ES-I3 (cell line): ENCODE measurements at regions not wholly inside any gene's neighbourhood (a gene's known extent, or its start where the extent isn't known, plus 50 kb on each side); places are given as distances from the start of the nearest gene placed in this dataset.
"Not testable (repeated sequence)": the region's sequence is repeated elsewhere in the genome, so short reads cannot be mapped to it uniquely, and the experiment has no call there.

Experiments used
- H3K36me3 ChIP-seq: 2 replicates; pipeline ENCODE4 v1.6.1; 2013; ENCODE audit warnings: mild to moderate bottlenecking, low read length, control low read depth, moderate library complexity; ENCODE audit not compliant: insufficient read depth
- H3K4me1 ChIP-seq: 2 replicates; pipeline ENCODE4 v1.6.1; 2013; ENCODE audit warnings: mild to moderate bottlenecking, control low read depth, low read length; ENCODE audit not compliant: insufficient read depth
- H3K9ac ChIP-seq: 2 replicates; pipeline ENCODE4 v1.6.1; 2013; ENCODE audit warnings: low read depth, mild to moderate bottlenecking, low read length, moderate library complexity
- H3K9me3 ChIP-seq: 2 replicates; pipeline ENCODE4 v1.6.1; 2013; ENCODE audit warnings: mild to moderate bottlenecking, low read length, moderate library complexity; ENCODE audit not compliant: control insufficient read depth, insufficient read depth

DNA sequence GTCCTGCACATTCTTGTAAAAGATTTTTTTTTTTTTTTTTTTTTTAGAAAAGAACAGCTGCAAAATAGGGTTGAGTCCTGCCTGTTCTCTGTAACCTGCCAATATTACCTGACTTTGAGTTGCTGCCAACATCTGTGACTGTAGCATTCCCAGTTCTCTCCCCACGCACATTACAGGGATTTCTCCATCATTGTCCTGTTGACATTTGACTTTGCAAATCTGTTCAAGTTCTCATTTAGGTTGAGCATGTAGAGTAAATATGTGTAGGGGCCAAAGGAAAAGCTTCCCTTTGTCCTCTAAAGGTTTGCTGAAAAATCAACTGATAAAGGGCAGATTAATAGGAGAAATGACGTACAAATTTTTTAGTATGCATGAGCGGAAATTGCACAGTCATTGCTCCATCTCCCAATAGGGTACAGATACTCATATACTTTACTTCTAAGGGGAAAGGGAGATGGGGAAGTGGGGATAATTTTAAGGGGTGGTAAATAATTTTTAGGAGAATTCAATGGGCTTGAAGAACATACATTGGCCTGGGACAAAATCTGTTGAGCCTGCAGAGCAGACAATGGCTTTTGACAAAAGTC lies 385.5 kb downstream of the PIK3C3 start:
- H3K9me3 ChIP-seq = peaks cover 16% of the 10 kb centered on the region
- no peak overlapping the region for H3K9ac ChIP-seq
- peaks cover 24% of the 10 kb centered on the region; the same call in 1 of the 2 replicates for H3K4me1 ChIP-seq
- H3K36me3 ChIP-seq = no peaks in the 10 kb centered on the region

DNA sequence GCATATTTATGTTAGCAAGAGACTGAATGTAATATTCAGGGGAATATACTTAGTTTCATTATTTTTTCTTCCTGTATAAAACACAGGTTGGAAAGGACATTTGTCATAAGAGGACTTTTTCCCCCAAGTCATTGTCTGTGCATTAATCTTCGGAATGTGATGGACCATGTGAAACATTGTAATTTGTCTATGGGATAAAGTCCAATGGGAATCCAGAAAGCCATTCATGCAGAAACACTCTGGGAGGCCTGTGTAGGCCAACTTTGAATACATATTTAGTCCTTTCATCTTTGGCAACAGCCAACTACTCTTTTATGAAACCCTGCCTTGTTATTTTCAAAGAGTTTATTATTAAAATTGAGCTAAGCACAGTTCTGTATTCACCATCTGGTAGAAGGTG lies 386.4 kb downstream of the PIK3C3 start:
- H3K4me1 ChIP-seq = peaks cover 24% of the 10 kb centered on the region; the same call in 1 of the 2 replicates

DNA sequence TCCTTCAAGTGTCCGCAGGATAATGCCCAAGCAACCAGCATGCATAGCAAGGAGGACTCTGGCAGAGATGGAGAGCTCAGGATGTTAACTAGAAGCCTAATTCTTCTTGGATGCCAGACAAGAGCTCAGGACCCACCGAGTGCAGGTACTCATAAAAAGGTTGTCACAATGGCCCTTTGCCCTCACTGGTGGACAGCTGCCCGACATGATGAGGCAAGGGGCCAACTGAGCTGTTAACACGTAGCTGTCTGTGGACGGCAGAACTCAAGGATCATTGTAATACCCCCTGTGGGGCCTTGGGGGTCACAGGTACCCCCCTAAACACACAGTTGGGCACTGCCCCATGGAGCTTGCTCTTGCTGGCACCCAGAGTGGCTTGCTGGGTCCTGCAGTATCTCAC lies 393.7 kb downstream of the PIK3C3 start:
- Histone ChIP-seq H3K9ac (no peak overlapping the region), H3K9me3 (no peaks in the 10 kb centered on the region), H3K4me1 (no peaks in the 10 kb centered on the region), H3K36me3 (no peaks in the 10 kb centered on the region)

More for the DNA sequence above, 386.4 kb downstream of the PIK3C3 start:
- Histone ChIP-seq H3K36me3 (no peaks in the 10 kb centered on the region), H3K9ac (no peak overlapping the region), H3K9me3 (peaks cover 12% of the 10 kb centered on the region)

DNA sequence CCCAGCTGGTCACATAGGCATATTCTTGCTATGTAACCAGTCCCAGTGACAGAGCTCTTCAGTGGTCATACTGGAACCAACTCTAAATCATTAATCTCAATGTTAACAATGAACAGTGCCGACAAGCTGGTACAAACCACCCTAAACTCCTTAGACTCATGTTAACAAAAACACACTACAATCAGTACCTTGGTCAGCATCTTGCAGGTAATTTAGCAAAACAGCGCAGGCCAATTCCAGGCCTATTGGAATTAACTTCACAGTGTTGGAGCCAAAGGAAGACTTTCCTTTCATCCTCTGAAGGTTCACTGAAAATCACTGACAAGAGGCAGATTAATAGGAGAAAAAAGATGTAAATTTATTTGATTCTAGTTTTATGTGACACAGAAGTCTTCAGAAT lies 396.4 kb downstream of the PIK3C3 start:
- Histone ChIP-seq H3K36me3 (no peaks in the 10 kb centered on the region), H3K9ac (no peak overlapping the region), H3K9me3 (no peaks in the 10 kb centered on the region), H3K4me1 (no peaks in the 10 kb centered on the region)

DNA sequence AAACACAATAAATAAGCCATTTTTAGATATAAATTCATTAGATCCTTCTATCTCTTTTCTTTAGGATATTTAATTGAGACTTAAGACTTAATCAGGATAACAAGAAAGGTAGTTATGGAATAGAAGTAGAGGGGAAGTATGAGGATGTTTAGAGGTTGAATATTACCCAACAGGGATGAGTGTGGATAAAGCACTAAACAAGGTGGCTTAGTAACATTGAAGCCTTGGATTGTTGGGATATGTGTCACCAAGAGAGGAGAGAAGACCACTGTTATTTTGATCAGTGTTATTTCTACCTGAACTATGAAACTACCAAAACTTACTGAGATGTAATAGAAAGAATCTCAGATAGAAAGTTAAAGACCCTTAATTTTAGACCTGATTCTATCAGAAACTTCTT lies 405.7 kb downstream of the PIK3C3 start:
- no peak overlapping the region for H3K9ac ChIP-seq
- no peaks in the 10 kb centered on the region for H3K4me1 ChIP-seq
- no peaks in the 10 kb centered on the region for H3K9me3 ChIP-seq
- no peaks in the 10 kb centered on the region for H3K36me3 ChIP-seq

DNA sequence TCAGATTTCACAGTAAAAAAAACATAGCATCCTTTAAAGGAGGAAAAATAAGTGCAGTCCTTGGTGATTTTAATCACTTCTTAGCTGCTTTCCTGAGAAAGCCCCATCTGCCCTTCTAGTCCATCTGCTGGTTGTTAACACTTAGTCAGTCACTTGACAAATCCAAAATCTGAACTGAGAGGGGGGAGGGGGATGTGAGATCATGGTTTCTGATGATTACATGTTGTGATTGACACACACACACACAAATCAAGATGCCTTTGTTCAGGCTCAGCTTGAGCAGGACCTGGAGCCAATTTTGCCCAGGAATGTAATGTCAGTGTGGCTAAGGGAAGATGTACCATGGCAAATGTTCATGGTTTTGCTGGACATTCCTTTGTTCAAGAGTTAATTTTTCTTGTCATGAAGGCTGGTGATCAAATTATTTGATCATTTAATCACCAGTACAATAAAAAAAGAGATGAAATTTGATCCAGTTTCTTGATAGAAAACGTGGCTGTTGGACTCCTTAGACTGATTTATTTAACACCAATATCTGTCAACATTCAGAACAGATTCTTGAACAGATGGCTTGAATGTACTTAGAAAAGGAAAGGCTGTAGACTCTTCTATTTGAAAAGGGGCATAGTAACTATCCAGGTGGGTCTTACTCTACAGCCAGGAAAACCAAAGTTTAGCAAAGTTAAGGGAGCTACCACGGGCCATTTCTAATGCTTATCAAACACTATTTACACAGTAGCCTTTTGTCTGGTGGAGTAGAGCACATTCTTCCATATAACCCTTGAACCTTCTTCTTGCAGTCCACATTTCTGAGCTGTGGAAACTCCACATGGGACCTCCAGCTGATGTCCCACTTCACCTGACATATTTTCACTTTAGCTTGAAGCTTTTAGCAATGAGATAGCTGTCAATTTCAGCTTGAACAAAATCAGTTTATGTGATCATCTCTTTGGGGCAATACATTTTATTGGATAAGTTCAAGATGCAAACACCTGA lies 408.7 kb downstream of the PIK3C3 start:
- no peaks in the 10 kb centered on the region for H3K36me3 ChIP-seq
- H3K4me1 ChIP-seq = no peaks in the 10 kb centered on the region
- H3K9ac ChIP-seq = no peak overlapping the region
- H3K9me3 ChIP-seq = no peaks in the 10 kb centered on the region

DNA sequence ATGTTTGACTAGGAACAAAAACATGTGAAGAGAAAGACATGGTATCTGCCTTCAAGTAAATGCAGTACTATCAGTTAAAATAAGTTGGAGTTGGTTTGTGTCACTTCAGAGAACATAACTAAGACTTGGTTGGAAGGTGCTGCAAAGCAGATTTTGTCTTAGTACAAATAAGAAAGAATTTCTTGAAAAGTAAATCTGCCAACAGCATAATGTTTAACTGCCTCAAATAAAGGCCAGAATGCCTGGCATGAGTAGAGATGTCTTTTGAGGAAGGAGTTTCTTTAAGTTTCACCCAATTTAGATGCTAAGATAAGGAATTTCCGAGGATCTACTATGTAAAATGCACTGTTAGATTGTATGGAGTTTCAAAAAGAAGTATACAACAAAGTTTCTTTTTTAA lies 409.7 kb downstream of the PIK3C3 start:
- Histone ChIP-seq H3K4me1 (no peaks in the 10 kb centered on the region), H3K36me3 (no peaks in the 10 kb centered on the region), H3K9ac (no peak overlapping the region), H3K9me3 (no peaks in the 10 kb centered on the region)

DNA sequence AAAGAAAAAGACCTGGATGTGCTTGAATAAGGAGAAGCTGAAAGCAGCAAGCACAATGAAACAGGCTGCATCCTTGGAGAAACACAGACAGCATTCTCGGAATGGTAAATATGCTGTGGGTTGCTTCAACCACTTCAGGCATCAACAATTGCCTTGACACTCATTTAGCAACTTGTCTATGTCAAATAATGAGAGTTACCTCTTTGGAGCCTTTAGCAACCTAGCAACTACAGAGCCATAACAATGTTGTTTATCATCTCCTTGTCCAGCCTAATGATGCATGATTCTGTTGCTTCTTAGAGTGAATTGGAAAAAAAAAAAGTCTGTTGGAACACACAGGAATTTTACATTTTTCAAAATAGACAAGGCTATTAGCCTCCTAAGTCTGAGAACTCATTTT lies 410.6 kb downstream of the PIK3C3 start:
- no peaks in the 10 kb centered on the region for H3K4me1 ChIP-seq
- H3K9me3 ChIP-seq = no peaks in the 10 kb centered on the region
- no peak overlapping the region for H3K9ac ChIP-seq
- H3K36me3 ChIP-seq = no peaks in the 10 kb centered on the region

DNA sequence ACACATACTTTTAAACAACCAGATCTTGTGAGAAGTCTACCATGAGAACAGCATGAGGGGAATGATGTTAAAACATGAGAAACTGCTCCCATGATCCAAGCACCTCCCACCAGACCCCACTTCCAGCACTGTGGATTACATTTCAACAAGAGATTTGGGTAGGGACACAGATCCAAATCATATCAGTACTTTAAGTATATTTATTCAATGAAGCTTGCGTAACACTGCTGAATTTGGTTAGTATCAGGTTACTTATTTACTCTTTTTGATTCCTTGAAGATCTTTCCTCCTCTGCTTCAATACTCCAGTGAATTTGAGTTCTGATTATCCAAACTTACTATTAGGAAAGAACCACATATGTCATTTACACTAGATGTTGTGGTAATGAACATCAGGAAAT lies 418.6 kb downstream of the PIK3C3 start:
- Histone ChIP-seq H3K9ac (no peak overlapping the region), H3K9me3 (no peaks in the 10 kb centered on the region), H3K4me1 (no peaks in the 10 kb centered on the region; the same call in 1 of the 2 replicates), H3K36me3 (no peaks in the 10 kb centered on the region)

DNA sequence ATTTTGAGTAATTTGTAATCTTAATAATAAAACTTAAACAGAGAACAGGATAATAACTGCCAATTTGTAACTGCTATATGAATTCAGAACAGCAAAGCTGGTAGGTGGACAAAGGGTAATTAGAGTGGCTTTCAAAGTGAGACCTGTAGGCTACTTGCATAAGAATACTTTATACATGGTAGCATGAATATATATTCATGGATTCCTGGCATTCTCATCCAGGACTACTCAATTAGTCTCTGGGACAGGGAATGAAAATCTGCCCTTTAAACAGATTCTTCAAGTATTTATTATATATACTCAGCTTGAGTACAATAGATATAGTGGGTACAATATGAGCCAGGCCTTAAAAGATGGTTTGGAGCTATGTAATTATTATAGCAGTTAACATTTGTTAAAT lies 419.9 kb downstream of the PIK3C3 start:
- Histone ChIP-seq H3K4me1 (no peaks in the 10 kb centered on the region; the same call in 1 of the 2 replicates), H3K36me3 (no peaks in the 10 kb centered on the region), H3K9ac (no peak overlapping the region), H3K9me3 (no peaks in the 10 kb centered on the region)

DNA sequence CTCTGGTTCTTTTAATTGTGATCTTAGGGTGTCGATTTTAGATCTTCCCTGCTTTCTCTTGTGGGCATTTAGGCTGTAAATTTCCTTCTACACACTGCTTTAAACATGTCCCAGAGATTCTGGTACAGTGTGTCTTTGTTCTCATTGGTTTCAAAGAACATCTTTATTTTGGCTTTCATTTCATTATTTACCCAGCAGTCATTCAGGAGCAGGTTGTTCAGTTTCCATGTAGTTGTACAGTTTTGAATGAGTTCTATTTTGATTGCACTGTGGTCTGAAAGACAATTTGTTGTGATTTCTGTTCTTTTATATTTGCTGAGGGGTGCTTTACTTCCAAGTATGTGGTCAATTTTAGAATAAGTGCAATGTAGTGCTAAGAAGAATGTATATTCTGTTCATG lies 423.8 kb downstream of the PIK3C3 start:
- H3K9me3 ChIP-seq, H3K36me3 ChIP-seq, H3K4me1 ChIP-seq, H3K9ac ChIP-seq: not testable (repeated sequence)

DNA sequence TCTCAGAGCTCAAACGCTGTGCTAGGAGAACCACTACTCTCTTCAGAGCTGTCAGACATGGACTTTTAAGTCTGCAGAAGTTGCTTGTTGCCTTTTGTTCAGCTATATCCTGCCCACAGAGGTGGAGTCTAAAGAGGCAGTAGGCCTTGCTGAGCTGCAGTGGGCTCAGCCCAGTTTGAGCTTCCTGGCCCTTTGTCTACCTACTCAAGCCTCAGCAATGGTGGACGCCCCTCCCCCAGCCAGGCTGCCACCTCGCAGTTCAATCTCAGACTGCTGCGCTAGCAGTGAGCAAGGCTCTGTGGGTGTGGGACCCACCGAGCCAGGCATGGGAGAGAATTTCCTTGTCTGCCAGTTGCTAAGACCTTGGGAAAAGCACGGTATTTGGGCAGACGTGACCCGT lies 426.2 kb downstream of the PIK3C3 start:
- not testable (repeated sequence) for H3K4me1 ChIP-seq, H3K9ac ChIP-seq, H3K36me3 ChIP-seq, H3K9me3 ChIP-seq

DNA sequence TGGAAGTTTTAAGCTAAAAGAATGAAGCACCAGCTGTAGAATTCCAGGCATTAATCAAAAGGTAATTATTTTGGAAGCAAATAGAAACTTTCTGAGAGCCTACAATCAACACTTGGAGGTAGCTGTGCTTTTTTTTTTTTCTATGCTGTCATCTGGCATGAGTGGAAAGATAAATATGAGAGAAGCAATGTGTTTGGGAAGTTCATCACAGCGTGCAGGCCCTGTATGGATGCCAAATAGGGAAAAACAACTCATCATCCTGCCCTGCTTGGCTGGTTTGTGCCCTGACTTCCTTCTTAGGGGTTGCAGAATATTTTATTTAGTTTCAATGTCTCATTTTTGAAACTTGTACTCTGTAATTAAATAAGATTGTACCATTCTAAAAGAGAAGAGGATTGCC lies 437.4 kb downstream of the PIK3C3 start:
- Histone ChIP-seq H3K9me3 (no peaks in the 10 kb centered on the region), H3K36me3 (no peaks in the 10 kb centered on the region), H3K9ac (no peak overlapping the region), H3K4me1 (no peaks in the 10 kb centered on the region)

DNA sequence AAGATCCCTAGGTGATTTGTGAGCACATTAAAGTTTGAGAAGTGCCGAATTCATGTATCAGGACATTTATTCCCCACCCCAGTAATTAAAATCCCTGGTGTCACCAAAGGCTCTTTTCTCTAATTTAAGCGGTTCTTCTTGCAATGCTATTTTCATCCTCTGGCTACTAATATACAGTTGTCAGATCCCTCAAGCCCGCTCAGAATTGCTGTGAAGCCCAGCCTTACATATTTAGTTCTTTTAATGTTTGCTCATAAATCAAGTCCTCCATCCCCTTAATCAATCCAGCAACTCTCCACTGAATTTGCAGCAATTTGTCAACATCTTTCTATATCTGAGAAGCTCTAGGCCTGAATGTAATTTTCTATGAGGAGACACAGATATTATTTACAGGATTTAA lies 437.9 kb downstream of the PIK3C3 start:
- Histone ChIP-seq H3K9me3 (no peaks in the 10 kb centered on the region), H3K4me1 (no peaks in the 10 kb centered on the region), H3K36me3 (no peaks in the 10 kb centered on the region), H3K9ac (no peak overlapping the region)

DNA sequence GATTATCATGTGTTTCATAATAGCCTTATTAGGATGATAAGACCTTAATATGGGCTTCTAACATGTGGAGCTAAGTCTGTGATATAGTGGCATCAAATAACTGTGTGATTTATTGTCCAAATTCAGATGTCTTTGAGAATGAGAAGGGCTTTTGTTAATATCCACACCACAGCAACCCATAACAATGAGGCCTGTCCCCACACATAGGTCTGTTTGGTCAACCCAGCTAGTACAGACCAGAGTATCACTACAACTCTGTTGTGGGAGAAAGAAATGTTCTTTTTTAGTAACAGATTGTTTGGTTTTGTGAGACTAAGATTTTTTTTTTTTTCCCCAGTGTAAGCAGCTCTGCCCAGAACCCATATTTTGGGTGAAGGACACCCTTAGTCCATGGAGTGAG lies 439.2 kb downstream of the PIK3C3 start:
- Histone ChIP-seq H3K36me3 (no peaks in the 10 kb centered on the region), H3K9ac (no peak overlapping the region), H3K4me1 (no peaks in the 10 kb centered on the region), H3K9me3 (no peaks in the 10 kb centered on the region)
